Dermis microvascular lymphatic vessel endothelial cell (primary cell): ENCODE measurements at regions not wholly inside any gene's neighbourhood (a gene's known extent, or its start where the extent isn't known, plus 50 kb on each side); places are given as distances from the start of the nearest gene placed in this dataset.
"Not testable (repeated sequence)": the region's sequence is repeated elsewhere in the genome, so short reads cannot be mapped to it uniquely, and the experiment has no call there.

ENCODE experiments used
- DNase-seq, 2 donors: peaks; one replicate each; pipeline versions ENCODE4 v3.0.0 to v3.0.0-alpha.2; 2010; ENCODE audit warnings: low read depth in 2 of 2

GRCh38 chr5:152456815-152457443 lies 51.9 kb upstream of the NMUR2 start:
- DNase-seq: no peak

GRCh38 chr5:152462021-152462721 lies 57.1 kb upstream of the NMUR2 start:
- DNase-seq: no peak

- no peak for DNase-seq
Observed at GRCh38 chr5:152464048-152464447, 59.0 kb upstream of the NMUR2 start.

- DNase-seq: no peak
Observed at GRCh38 chr5:152465140-152465539, 60.1 kb upstream of the NMUR2 start.

GRCh38 chr5:152466085-152466745 lies 61.1 kb upstream of the NMUR2 start:
- no peak for DNase-seq

- DNase-seq: no peak
Observed at GRCh38 chr5:152470167-152470566, 65.1 kb upstream of the NMUR2 start.

- DNase-seq: no peak
Observed at GRCh38 chr5:152472083-152472482, 67.0 kb upstream of the NMUR2 start.

- no peak for DNase-seq
Observed at GRCh38 chr5:152474961-152475360, 69.9 kb upstream of the NMUR2 start.

- no peak for DNase-seq
Observed at GRCh38 chr5:152477536-152477935, 72.5 kb upstream of the NMUR2 start.

GRCh38 chr5:152479866-152480265 lies 74.8 kb upstream of the NMUR2 start:
- not testable (repeated sequence) for DNase-seq

- DNase-seq: not testable (repeated sequence)
Observed at GRCh38 chr5:152480677-152481076, 75.6 kb upstream of the NMUR2 start.

- no peak for DNase-seq
Observed at GRCh38 chr5:152487130-152487529, 82.1 kb upstream of the NMUR2 start.

- no peak for DNase-seq
Observed at GRCh38 chr5:152488869-152489268, 83.8 kb upstream of the NMUR2 start.

- DNase-seq: no peak
Observed at GRCh38 chr5:152499814-152500535, 94.9 kb upstream of the NMUR2 start.

GRCh38 chr5:152501294-152501693 lies 96.2 kb upstream of the NMUR2 start:
- no peak for DNase-seq

- no peak for DNase-seq
Observed at GRCh38 chr5:152503206-152503605, 98.1 kb upstream of the NMUR2 start.

GRCh38 chr5:152505442-152506042 lies 100.5 kb upstream of the NMUR2 start:
- DNase-seq: peak; percentile 10 to 53

- no peak for DNase-seq
Observed at GRCh38 chr5:152511120-152511519, 106.0 kb upstream of the NMUR2 start.

- DNase-seq: no peak
Observed at GRCh38 chr5:152511531-152512132, 106.6 kb upstream of the NMUR2 start.

- peak in 1 of 2 donors; percentile 24 for DNase-seq
Observed at GRCh38 chr5:152514827-152515397, 109.8 kb upstream of the NMUR2 start.

GRCh38 chr5:152523964-152524363 lies 118.9 kb upstream of the NMUR2 start:
- DNase-seq: no peak
